Left renal pelvis (tissue), 4 donors: ENCODE measurements at regions not wholly inside any gene's neighbourhood (a gene's known extent, or its start where the extent isn't known, plus 50 kb on each side); places are given as distances from the start of the nearest gene placed in this dataset.
"Not testable (repeated sequence)": the region's sequence is repeated elsewhere in the genome, so short reads cannot be mapped to it uniquely, and the experiment has no call there.

Source experiments
- DNase-seq, 4 donors: peaks; one replicate each; pipeline ENCODE4 v3.0.0-alpha.2; 2013; ENCODE audit warnings: low read depth in 4 of 4, low spot score in 3 of 4

DNA sequence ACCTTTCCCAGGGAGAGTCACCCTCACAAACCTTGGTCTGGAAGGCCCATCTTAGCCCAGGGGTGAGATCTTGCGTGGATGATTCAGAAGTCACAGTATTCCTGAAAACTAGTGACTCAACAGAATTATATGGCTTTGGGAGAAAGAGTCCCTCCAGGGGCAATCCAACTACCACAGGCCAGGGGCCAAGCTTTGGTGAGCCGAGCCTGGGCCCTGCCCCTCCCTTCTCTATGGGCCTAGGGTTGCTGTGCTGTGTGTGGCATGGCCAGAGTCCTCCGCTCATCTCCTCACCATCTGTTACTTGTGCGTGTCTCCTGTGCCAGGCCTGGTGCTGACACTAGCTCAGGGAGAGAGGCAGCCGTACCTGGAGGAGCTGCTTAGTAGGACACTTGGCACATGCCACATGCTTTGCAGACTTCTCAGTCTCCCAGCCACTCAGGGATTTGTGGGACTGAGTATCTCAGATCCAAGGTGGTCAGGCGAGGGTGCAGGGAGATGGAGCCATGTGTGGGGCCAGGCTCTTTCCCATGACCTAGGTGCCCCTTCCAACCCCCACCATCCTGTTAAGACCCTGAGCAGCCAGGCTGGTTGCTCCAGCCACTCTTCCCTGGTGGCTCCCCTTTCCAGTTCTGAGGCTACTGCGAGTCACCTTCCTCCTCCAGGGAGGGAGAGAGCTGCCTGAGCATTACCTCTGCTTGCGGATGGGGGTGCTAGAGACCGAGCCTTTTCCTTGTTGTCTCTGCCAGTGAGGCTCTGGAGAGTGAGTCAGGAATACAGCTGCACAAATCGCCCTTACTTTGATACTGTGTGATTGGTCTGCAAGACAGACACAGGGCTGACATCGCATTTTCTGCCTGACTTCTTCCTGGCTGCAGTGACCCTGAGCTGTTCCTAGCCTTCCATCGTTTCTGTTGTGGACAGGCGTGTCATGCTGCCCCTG is 94.1 kb downstream of the SLC25A47 start:
- DNase-seq, result no peak

DNA sequence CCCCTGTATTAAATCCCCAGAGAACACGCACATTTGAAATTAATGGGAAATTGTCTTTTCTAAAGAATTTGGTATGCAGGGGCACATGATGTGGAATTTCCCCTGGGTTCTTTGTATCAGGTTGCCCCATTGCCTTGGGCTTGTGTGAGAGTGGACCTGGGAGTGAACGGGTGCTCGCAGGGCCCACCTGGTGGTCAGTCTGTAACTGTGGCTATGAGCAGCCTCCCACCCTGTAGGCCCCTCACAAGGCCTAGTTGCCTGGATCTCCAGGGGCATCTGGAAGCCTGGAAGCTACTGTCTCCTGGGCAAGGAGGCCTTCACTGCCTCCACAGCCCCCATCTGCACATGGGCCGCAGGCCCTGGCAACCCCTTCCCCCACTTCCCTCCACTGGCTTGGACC is 96.7 kb downstream of the SLC25A47 start:
- DNase-seq, result no peak

DNA sequence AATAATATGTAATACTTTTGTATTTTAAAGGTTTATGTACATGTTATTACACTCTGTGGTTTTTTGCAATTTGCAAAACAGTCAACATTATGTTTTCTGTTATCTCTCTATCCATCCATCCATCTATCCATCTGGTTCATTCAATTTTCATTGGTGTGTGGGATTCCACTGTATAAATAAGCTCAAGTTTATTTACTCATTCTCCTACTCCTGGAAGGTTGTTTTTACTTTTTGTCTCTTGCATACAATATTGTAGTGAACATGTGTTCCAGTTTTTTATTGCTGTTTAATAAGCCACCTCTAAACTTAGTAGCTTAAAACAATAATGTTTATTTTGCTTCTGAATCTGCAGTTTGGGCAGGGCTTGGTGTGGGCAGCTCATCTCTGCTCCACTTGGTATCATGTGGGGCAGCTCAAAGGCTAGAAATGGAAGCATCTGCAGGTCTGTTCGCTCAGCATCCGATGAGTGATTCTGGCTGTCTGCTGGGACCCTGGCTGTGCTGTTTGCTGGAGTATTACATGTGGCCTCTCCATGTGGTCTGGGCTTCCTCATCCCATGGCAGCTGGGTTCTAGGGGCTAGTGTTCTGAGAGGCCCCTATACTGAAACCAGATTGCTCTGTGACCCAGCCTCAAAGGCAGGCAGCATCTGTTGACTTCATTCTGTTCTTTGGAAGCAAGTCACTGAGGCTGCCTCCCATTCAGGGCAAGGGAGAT is 98.8 kb downstream of the SLC25A47 start:
- DNase-seq, result no peak

DNA sequence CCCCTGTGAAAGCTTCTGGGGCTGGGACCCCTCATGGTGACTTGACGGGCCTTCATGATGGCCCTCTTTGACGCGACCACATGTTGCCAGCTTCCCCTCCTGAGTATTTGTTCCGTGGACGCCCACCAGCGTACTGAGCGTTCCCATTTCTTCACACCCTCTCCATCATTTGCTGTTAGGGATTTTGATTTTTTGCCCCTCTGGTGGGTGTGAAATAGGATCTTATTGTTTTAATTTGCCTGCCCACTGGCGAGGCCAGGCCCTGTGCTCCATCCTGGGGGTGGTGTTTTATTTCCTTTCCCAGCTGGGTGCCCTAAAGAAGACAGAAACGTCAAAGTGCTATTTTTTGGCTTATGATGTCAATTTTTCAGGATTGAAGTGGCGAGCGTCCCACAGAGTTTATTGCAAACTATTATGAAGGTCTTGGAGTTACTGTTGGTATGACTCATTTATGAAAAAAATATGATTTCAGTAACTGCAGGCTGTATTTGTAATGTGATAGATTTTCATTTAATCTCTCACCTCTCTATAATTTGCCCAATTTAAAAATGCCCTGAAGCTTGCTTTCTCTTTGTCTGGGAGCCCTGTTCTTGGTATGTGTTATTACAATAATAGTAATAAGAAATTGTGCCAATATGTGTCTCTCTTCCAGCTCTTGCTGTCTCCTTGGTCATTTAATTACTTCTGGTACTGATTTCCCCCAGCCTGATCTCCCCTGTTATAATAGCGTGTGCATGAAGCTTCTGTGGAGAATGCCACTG is 99.6 kb downstream of the SLC25A47 start:
- no peak for DNase-seq

DNA sequence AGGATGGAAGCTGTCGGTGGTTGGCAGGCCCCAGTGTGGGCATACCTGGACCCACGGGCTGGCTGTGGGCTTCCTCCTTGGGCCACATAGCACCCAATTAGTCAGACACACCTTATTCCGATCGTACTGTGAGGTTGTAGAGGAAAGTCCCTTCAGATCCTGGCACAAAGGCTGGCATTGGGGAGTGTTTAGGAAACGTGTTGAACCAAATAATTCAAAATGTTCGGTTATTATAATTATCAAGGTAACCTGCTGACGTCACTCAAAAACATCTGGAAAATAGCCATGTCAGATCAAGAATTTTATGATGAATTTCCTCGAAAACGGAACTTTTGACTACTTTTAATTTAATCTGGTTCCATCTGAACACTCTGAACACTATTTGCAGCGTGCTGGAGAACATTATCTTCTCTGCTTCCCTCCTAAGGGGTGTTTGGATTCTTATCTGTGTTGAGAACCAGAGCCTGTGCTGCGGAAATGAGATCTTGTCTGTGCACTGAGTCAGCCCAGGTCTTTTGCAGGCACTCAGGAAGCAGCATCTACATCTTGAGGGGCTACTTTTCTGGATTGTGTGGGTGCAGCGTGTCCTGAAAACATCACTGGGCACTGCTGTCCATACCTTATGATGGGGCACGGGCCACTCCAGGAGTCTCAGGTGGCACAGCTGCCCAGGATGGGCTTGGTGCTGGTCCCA is 100.3 kb downstream of the SLC25A47 start:
- no peak for DNase-seq

DNA sequence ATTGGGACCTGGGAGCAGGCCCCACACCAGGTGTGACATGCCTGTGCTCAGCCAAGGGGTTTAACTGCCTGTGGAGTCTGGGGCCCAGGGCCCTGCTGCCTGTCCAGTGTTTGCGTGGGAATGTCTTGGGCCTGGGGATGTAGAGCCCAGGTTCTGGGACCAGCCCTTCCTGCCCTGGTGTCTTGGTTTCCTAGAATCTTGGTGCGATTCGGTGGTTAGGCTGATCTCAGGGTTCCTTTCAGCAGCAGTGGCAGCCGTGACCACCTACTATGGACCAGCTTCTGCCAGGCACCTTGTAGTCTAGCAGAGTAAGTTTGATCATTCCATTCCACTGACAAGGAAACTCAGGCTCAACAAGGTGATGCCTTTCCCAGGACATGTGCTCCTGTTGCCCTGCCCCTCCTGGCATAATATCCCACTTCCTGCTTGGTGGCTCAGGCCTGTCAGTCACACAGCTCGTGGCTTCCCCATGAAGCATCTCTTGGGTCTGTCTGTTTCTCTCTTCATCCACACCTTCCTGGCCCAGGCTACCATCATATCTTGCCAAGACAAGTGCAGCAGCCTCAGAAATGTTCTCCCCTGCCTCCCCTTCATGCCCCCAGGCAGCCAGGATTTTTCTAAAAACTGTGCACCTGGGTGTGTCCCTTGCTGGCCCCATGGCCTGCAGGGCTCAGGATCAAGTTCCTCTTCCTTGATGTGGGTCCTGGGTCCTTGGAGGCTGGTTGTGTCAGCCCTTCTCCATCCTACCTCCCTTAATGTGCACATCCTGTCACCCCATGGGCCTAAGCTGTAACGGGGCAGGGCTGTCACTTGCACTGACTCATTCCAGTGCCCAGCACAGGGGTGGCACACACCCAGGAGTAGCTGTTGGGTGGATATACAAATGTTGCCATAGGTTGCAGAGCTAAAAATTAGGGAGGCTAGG is 101.6 kb downstream of the SLC25A47 start:
- no peak for DNase-seq

DNA sequence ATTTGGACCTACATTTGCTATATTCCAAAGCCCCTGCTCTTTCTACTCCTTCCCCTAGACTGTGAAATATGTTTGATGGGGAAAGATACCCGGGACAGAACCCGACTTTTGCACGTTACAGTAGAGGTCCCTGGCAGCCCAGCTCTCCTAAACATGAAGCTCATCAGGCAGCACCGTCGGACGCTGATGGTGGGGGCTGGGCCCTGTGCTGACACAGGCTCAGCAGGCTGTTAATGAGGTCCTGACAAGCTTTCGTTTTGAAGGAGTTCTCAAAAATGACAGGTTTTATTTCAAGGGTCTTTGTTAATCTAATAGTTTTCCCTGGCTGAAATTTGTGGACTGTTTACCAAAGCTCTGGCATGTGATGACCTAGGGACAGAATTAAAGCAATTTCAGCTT is 102.3 kb downstream of the SLC25A47 start:
- DNase-seq, result no peak

DNA sequence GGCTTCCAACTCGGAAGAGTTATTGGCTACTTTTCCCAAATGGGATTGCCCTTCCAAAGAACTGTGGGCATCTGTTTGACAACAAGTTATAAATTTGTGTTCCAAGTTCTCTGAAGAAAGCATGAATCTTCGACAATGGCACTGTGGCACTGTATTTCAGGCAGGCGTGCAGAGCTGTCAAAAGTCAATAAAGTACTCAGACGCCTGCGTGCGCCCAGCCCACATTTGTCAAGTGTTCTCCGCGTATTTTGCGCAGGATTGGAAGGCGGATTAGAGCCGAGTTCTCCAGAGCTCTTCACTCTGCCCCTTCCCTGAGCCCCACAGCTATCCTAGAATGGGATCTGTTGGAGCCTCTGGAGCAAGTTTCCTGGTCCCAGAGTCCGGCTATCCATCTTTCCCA is 103.2 kb downstream of the SLC25A47 start:
- DNase-seq, result no peak

DNA sequence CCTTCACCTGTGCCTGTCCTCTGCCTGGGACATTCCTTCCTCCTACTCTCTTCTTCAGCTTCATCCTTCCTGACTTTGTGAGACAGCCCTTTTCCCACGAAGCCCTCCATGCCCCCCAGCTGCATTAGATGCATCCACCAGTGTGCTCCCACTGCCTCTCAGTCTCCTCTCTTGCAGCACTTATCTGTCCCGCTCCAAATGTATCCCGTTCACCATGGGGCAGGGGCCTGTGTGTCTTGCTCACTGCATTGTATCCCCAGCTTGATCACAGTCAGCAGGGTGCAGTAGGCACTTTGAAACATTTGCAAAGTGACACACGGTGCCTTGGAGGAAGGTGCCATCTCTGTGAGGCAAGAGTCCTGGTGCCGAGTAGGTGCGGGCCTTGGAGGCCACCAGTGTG is 104.0 kb downstream of the SLC25A47 start:
- DNase-seq, result no peak

DNA sequence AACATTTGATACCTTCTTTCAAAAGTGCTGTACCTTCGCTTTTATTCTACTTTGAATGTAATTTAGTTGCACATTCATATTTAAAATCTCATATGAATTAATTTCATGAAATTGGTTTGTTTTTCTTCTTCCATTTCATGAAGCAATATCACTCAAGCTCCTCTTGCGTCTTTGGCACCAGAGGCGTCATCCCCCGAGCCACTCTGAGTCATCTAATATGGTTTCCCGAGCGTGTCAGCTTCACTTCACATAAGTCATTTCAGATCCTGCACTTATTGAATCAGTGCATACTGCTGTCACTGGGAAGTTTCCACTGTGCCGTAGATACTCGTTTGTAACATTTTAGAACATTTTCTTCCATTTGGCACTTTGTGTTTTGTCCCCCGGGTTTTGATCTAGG is 105.6 kb downstream of the SLC25A47 start:
- no peak for DNase-seq

DNA sequence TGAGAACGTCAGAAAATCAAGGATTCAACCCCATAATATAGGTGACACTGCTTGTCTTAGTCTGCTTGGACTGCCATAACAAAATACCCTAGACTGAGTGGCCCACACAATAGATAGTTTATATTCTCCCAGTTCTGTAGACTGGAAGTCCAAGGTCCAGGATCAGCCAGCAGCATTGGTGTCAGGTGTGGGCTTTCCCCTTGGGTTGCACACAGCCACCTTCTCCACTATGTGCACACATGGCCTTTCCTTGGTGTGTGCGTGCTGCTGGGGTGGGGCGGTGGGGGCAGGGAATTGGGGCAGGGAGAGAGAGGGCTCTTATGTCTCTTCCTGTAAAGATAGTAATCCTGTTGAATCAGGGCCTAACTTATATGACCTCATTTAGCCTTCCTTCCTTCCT is 106.4 kb downstream of the SLC25A47 start:
- DNase-seq, result no peak

DNA sequence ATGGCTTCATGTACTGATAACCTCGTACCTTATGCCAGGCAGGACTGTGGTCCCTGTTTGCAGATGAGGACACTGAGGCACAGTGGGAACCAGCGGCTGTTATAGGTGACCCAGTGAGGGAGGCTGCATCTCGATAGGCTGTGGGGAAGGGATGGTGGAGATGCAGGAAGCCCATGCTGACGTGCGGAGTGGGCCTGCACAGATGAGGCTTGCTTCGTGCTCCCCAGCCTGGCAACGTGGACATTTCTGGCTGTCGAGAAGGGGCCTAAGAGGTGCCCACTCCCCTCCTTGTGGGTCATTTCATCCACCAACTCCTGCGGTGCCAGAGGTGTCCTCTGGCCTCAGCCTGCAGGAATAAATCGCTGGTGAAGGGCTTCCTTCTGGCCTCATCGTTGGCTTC is 107.4 kb downstream of the SLC25A47 start:
- DNase-seq, result no peak

DNA sequence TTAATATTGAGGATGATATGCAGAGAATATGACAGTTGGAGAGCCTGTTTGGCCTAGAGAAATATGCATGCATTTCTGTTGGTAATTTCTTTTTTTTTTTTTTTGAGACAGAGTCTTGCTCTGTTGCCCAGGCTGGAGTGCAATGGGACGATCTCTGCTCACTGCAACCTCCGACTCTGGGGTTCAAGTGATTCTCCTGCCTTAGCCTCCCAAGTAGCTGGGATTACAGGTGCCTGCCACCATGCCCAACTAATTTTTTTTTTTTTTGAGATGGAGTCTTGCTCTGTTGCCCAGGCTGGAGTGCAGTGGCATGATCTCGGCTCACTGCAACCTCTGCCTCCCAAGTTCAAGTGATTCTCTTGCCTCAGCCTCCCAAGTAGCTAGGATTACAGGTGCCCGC is 108.3 kb downstream of the SLC25A47 start:
- not testable (repeated sequence) for DNase-seq

DNA sequence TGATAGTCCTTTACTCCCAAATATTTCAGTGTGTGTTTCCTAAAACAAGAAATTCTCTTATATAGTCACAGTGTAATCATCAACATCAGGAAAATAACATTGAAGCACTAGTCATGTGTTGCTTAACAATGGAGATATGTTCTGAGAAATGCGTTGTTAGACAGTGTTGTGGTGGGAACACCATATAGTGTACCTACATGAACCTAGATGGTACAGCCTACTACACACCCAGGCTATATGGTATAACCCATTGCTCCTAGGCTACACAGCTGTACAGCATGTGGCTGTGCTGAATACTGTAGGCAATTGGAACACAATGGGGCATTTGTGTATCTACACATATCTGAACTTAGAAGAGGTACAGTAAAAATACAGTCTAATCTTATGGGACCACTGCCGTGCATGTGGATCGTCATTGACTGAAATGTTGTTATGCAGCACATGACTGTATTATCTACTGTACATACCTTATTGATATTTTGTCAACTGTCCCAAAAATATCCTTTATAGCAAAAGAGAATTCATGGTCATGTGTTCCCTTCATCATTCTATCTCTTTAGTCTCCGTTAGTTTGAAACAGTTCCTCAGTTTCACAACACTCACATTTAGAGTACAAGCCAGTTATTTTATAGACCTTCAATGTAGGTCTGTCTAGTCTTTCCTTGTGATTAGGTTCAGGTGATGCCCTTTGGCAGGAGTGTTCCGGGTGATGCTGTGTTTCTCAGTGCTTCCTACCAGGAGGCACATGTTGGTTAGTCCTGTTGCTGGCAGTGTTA is 109.7 kb downstream of the SLC25A47 start:
- no peak for DNase-seq

DNA sequence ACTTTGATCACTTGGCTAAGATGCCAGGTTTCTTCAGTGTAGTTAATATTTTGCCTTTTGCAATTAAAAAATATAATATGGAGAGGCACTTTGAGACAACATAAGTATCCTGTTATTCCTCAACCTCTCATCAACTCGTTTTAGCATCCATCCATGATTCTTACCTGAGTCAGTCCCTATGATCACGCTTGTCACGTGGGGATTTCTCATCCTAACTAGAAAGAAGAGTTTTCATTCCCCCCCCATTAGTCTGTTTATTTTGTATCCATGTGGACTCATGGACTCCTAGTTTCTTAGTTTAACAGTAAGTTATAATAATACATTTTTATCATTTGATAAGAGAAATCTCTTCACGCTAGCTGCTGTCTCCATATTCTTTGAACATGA is 110.3 kb downstream of the SLC25A47 start:
- DNase-seq, result no peak

DNA sequence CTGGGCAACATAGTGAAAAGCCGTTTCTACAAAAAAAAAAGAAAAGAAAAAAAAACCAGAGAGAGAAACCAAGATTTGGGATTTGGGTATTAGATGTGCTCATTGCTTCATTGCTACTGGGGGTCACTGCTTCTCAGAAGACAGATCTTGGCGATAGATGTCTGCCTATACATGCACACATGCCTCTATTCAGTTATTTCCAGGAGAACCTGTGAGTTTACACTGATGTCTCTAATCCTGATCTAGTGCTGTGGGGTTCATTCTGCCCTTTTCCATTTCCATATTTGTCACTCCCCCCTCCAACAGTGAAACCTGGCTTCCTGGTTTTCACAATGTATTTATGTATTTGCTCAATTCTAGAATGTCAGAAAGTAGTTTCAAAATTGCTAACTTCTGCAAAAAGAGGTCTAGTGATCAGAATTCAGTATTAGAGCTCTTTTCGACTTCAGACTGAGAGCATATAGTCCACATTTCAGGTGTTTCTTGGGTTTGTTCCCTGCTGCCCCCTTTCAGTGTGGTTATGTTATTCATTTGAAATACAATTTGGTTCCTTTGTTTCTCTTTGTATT is 111.0 kb downstream of the SLC25A47 start:
- DNase-seq, result no peak

DNA sequence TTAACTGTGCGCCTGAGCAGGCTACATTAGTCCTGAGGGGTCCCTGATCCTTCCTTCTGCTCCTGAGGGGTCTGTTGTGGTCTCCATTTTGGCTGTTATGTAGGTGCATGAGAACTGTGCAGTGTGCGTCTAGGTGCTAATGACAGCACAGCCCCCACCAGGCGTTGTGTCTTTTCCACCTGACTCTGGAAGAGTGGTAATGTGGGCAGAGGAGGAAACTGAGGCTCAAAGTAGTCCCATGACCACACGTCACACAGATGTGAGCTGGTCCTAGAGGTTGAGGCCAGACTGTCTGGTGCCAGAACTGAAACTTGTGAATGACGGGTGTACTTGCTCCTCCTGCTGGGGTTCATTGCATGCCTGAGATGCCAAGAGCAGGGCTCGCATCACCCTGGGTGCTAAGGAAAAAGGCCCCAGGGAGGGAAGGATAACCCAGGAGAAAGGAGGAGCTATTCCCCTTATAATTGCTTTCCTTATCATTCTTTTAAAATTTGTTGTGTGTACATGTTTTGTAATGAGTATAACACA is 111.8 kb downstream of the SLC25A47 start:
- DNase-seq, result no peak

DNA sequence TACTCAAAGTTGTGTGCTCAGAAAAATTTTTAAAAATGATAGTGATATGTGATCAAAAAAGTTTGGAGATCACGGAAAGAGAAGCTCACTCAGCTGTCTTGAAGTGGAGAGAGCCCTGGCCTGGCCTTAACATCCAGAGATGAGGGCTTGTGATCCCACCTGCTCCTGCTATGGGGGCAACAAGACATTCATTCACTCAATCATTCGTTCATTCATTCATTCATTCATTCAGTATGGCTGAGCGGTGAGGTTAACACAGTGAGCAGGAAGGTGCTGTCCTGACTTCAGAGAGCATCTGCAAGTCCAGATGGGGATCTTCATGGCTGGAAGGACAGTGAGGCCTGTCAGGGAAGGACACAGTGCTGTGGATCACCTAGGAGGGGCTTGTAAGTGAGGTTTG is 112.3 kb downstream of the SLC25A47 start:
- DNase-seq, result no peak
